ENCODE measurements at regions not wholly inside any gene's neighbourhood (a gene's known extent, or its start where the extent isn't known, plus 50 kb on each side); places are given as distances from the start of the nearest gene placed in this dataset.
"Not testable (repeated sequence)": the region's sequence is repeated elsewhere in the genome, so short reads cannot be mapped to it uniquely, and the experiment has no call there.

GRCh38 chr1:4258146-4258777 is 358.2 kb upstream of the C1orf174 start:
- DNase-seq = not testable (repeated sequence)

GRCh38 chr1:4261327-4261726 is 361.3 kb upstream of the C1orf174 start:
- no peak for DNase-seq

GRCh38 chr1:4262665-4263064 is 362.6 kb upstream of the C1orf174 start:
- no peak for DNase-seq

- DNase-seq = no peak
Observed at GRCh38 chr1:4263699-4264098, 363.6 kb upstream of the C1orf174 start.

- DNase-seq = no peak
Observed at GRCh38 chr1:4265836-4266235, 365.8 kb upstream of the C1orf174 start.

- no peak for DNase-seq
Observed at GRCh38 chr1:4267381-4268261, 367.5 kb upstream of the C1orf174 start.

GRCh38 chr1:4268262-4268888 is 368.3 kb upstream of the C1orf174 start:
- DNase-seq = no peak

GRCh38 chr1:4268889-4269284 is 368.8 kb upstream of the C1orf174 start:
- DNase-seq = no peak

GRCh38 chr1:4269330-4269729 is 369.3 kb upstream of the C1orf174 start:
- DNase-seq = no peak

- DNase-seq = no peak
Observed at GRCh38 chr1:4269952-4270570, 370.0 kb upstream of the C1orf174 start.

GRCh38 chr1:4270651-4271337 is 370.7 kb upstream of the C1orf174 start:
- DNase-seq = no peak

- DNase-seq = no peak
Observed at GRCh38 chr1:4271338-4271998, 371.4 kb upstream of the C1orf174 start.

GRCh38 chr1:4272568-4272967 is 372.5 kb upstream of the C1orf174 start:
- no peak for DNase-seq

GRCh38 chr1:4273243-4273642 is 373.2 kb upstream of the C1orf174 start:
- no peak for DNase-seq

GRCh38 chr1:4273747-4274146 is 373.7 kb upstream of the C1orf174 start:
- DNase-seq = no peak

- no peak for DNase-seq
Observed at GRCh38 chr1:4275083-4275482, 375.0 kb upstream of the C1orf174 start.

GRCh38 chr1:4276238-4276637 is 376.2 kb upstream of the C1orf174 start:
- no peak for DNase-seq

GRCh38 chr1:4277598-4277997 is 376.8 kb upstream of the AJAP1 start:
- no peak for DNase-seq

- DNase-seq = no peak
Observed at GRCh38 chr1:4284976-4285375, 369.4 kb upstream of the AJAP1 start.

GRCh38 chr1:4292861-4293260 is 361.5 kb upstream of the AJAP1 start:
- no peak for DNase-seq

- no peak for DNase-seq
Observed at GRCh38 chr1:4298361-4299083, 355.9 kb upstream of the AJAP1 start.

- DNase-seq = no peak
Observed at GRCh38 chr1:4301007-4301406, 353.4 kb upstream of the AJAP1 start.
